Natural killer cell (primary cell): ENCODE measurements at regions not wholly inside any gene's neighbourhood (a gene's known extent, or its start where the extent isn't known, plus 50 kb on each side); places are given as distances from the start of the nearest gene placed in this dataset.

Experiments
- ATAC-seq, 3 donors: fragments of 150-1000 bp in 2 of 3; fragments of 200-7000 bp in 1 of 3; cut with Tn5 transposase; 1 replicate in 1 of 3; 2 replicates in 2 of 3; pipeline ENCODE4 v1.10.0; 2021; ENCODE audit warnings: mild to moderate bottlenecking in 2 of 3, moderate library complexity in 2 of 3
- DNase-seq, 2 donors: peaks; one replicate each; pipeline versions ENCODE4 v3.0.0 to v3.0.0-alpha.2; 2013 to 2021; ENCODE audit warnings: mixed read lengths in 1 of 2
- H3K27ac ChIP-seq: one replicate; pipeline ENCODE4 v1.5.1; 2013; ENCODE audit warnings: mild to moderate bottlenecking, low read length
- H3K27me3 ChIP-seq: one replicate; pipeline ENCODE4 v1.6.1; 2013; ENCODE audit warnings: low read length; ENCODE audit not compliant: control insufficient read depth, insufficient read depth
- H3K36me3 ChIP-seq: one replicate; pipeline ENCODE4 v1.6.1; 2013; ENCODE audit warnings: low read length; ENCODE audit not compliant: control insufficient read depth, insufficient read depth
- H3K4me1 ChIP-seq: one replicate; pipeline ENCODE4 v1.6.1; 2013; ENCODE audit warnings: low read length; ENCODE audit not compliant: control insufficient read depth, insufficient read depth
- H3K4me3 ChIP-seq: one replicate; pipeline ENCODE4 v1.5.1; 2013; ENCODE audit warnings: low read length
- H3K9me3 ChIP-seq: one replicate; pipeline ENCODE4 v1.6.1; 2013; ENCODE audit warnings: low read length; ENCODE audit not compliant: control insufficient read depth, insufficient read depth
- H3K27ac Mint-ChIP-seq, 2 donors: one replicate each; pipeline ENCODE4 v1.8.0; 2022; ENCODE audit warnings: mild to moderate bottlenecking in 2 of 2, mixed read lengths in 2 of 2, moderate library complexity in 1 of 2
- H3K27me3 Mint-ChIP-seq, 2 donors: one replicate each; pipeline ENCODE4 v1.8.0; 2022; ENCODE audit warnings: low read depth in 2 of 2, mixed read lengths in 2 of 2
- H3K36me3 Mint-ChIP-seq: one replicate; pipeline ENCODE4 v1.8.0; 2022; ENCODE audit warnings: mixed read lengths
- H3K4me1 Mint-ChIP-seq, 2 donors: one replicate each; pipeline ENCODE4 v1.8.0; 2022; ENCODE audit warnings: mixed read lengths in 2 of 2
- H3K4me3 Mint-ChIP-seq: one replicate; pipeline ENCODE4 v1.8.0; 2022; ENCODE audit warnings: mild to moderate bottlenecking, moderate library complexity, mixed read lengths
- H3K9me3 Mint-ChIP-seq, 2 donors: one replicate each; pipeline ENCODE4 v1.8.0; 2022; ENCODE audit warnings: mixed read lengths in 2 of 2
- CTCF ChIP-seq: fragments of 200-600 bp; IDR thresholded peaks from one replicate; pipeline ENCODE4 v1.8.0; 2022; ENCODE audit warnings: antibody characterized with exemption
- WGBS: methylation state at CpG from one replicate; pipeline ENCODE4 v1.1.7; 2013; ENCODE audit warnings: missing lambda C conversion rate; ENCODE audit not compliant: insufficient coverage; 5-methylcytosine and 5-hydroxymethylcytosine counted together
- intact Hi-C: fragments of 100-400 bp; cut with micrococcal nuclease; formaldehyde crosslinking; loops from one replicate; pipeline ENCODE4 v1.14.2; 2022

DNA sequence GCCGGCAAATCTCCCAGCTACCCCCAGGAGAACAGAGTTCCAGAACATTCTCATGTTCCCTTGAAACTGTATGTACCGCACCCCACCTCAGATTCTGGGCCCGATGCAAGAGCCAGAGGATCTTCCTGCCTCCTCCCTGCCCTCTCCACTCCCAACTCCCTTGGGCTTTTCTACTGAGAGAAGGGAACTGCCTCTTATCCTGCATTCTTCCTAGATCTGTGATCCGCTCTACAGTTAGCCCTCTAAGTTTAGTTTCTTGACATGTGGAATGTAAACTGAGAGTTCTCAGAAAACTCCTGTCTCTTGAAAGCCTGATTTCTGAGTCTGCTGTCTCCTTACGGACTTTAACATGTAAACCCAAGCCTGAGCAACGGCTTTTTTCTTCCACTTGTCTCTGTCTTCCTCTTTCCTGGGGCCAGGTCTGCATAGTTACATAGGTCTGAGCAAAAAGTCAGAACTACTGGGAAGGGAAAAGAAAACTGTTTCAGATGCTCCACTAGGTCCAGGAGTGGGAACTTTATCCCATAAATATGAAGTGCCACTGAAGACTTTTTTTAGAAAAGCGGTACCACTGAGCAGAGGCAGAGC lies 86.5 kb upstream of the TNFAIP3 start:
- ATAC-seq = no peak
- no peaks in the 10 kb centered on the region for H3K9me3 Mint-ChIP-seq
- no peaks in the 10 kb centered on the region for H3K27me3 ChIP-seq
- 93% methylated on average over 7 of the region's 7 CpGs for WGBS
- H3K27ac Mint-ChIP-seq = peak overlapping the region in 1 of 2 donors; percentile 61
- TF ChIP-seq CTCF = no peak
- no peak overlapping the region for H3K4me3 ChIP-seq
- no peaks in the 10 kb centered on the region for H3K4me1 ChIP-seq
- peaks cover 3 to 6% of the 10 kb centered on the region in 2 donors for H3K27me3 Mint-ChIP-seq
- no peak for DNase-seq
- H3K36me3 ChIP-seq = no peaks in the 10 kb centered on the region
- intact Hi-C loops = no loop called here
- H3K4me3 Mint-ChIP-seq = no peak overlapping the region
- H3K9me3 ChIP-seq = no peaks in the 10 kb centered on the region
- H3K36me3 Mint-ChIP-seq = no peaks in the 10 kb centered on the region
- H3K4me1 Mint-ChIP-seq = peaks cover 0 to 8% of the 10 kb centered on the region in 2 donors
- H3K27ac ChIP-seq = no peak overlapping the region

DNA sequence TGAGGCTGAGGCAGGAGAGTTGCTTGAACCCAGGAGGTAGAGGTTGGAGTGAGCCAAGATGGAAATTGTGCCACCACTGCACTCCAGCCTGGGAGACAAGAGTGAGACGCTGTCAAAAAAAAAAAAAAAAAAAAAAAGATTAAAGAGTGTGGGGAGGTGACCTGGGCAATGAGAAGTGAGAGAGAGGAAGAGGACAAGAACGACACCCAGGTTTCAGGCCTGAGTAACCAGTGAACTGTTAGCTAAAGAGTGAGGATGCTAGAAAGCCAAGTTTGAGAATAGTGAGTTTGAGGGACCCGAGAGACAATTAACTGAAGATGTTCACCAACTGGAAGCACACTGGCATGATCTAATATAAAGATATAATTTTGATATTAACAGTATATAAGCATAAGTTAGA lies 85.4 kb upstream of the TNFAIP3 start:
- Histone ChIP-seq H3K9me3 (no peaks in the 10 kb centered on the region), H3K36me3 (no peaks in the 10 kb centered on the region), H3K4me3 (no peak overlapping the region), H3K4me1 (no peaks in the 10 kb centered on the region), H3K27me3 (no peaks in the 10 kb centered on the region), H3K27ac (no peak overlapping the region)
- peaks cover 3 to 6% of the 10 kb centered on the region in 2 donors for H3K27me3 Mint-ChIP-seq
- WGBS = 71% methylated on average over 2 of the region's 3 CpGs
- DNase-seq (no peak), ATAC-seq (no peak)
- no peak for TF ChIP-seq CTCF
- H3K4me1 Mint-ChIP-seq = peaks cover 0 to 8% of the 10 kb centered on the region in 2 donors
- peak overlapping the region in 1 of 2 donors; percentile 61 for H3K27ac Mint-ChIP-seq
- H3K4me3 Mint-ChIP-seq = no peak overlapping the region
- no peaks in the 10 kb centered on the region for H3K9me3 Mint-ChIP-seq
- intact Hi-C loops = no loop called here
- no peaks in the 10 kb centered on the region for H3K36me3 Mint-ChIP-seq

GRCh38 chr6:137782166-137783039 lies 84.7 kb upstream of the TNFAIP3 start:
- no peaks in the 10 kb centered on the region for H3K27me3 ChIP-seq
- Mint-ChIP-seq H3K27me3 (peaks cover under 1 to 3% of the 10 kb centered on the region in 2 donors), H3K4me3 (no peak overlapping the region), H3K36me3 (no peaks in the 10 kb centered on the region), H3K27ac (no peak overlapping the region), H3K9me3 (no peaks in the 10 kb centered on the region), H3K4me1 (peaks cover 0 to 8% of the 10 kb centered on the region in 2 donors)
- H3K27ac ChIP-seq = no peak overlapping the region
- WGBS = 97% methylated on average over 10 of the region's 10 CpGs
- DNase-seq (no peak), ATAC-seq (no peak)
- no peaks in the 10 kb centered on the region for H3K9me3 ChIP-seq
- TF ChIP-seq CTCF = no peak
- no peak overlapping the region for H3K4me3 ChIP-seq
- H3K4me1 ChIP-seq = no peaks in the 10 kb centered on the region
- intact Hi-C loops = no loop called here
- no peaks in the 10 kb centered on the region for H3K36me3 ChIP-seq
